Vagina (tissue), 2 donors: ENCODE measurements at regions not wholly inside any gene's neighbourhood (a gene's known extent, or its start where the extent isn't known, plus 50 kb on each side); places are given as distances from the start of the nearest gene placed in this dataset.

Experiments used
- DNase-seq, 2 donors: peaks; one replicate each; pipeline ENCODE4 v3.0.0-alpha.2; 2017; ENCODE audit errors: extremely low spot score in 2 of 2
- H3K27ac ChIP-seq: fragments of 200-600 bp; sonication (generic); one replicate; pipeline ENCODE4 v1.5.1; 2019
- H3K27me3 ChIP-seq: fragments of 200-600 bp; sonication (generic); one replicate; pipeline ENCODE4 v1.5.1; 2019
- H3K36me3 ChIP-seq, 2 donors: fragments of 200-600 bp; sonication (generic); one replicate each; pipeline ENCODE4 v1.5.1; 2017 to 2019
- H3K4me1 ChIP-seq: fragments of 200-600 bp; sonication (generic); one replicate; pipeline ENCODE4 v1.5.1; 2019
- H3K4me3 ChIP-seq, 2 donors: fragments of 200-600 bp; sonication (generic); 1 replicate in 1 of 2; 2 replicates in 1 of 2; pipeline ENCODE4 v1.5.1; 2016 to 2019
- H3K9me3 ChIP-seq: fragments of 200-600 bp; sonication (generic); one replicate; pipeline ENCODE4 v1.5.1; 2019
- CTCF ChIP-seq, 3 experiments: fragments of 450-650 bp in 2 of 3; fragments of 200-600 bp in 1 of 3; sonication (generic) in 1 of 3; IDR thresholded peaks; one replicate each; pipeline ENCODE4 v1.5.1; 2017 to 2019; ENCODE audit warnings: antibody characterized with exemption in 3 of 3, mild to moderate bottlenecking in 2 of 3, moderate library complexity in 2 of 3
- POLR2A ChIP-seq, 2 donors: fragments of 450-650 bp; IDR thresholded peaks; one replicate each; pipeline ENCODE4 v1.6.1; 2017; ENCODE audit warnings: antibody characterized with exemption in 2 of 2, mild to moderate bottlenecking in 2 of 2, moderate library complexity in 2 of 2
- POLR2AphosphoS5 ChIP-seq, 2 donors: sonication (generic); formaldehyde crosslinking; IDR thresholded peaks; one replicate each; pipeline ENCODE4 v1.9.0; 2017; ENCODE audit warnings: antibody characterized with exemption in 2 of 2, mild to moderate bottlenecking in 2 of 2, low read depth in 1 of 2; ENCODE audit not compliant: insufficient read depth in 1 of 2
- intact Hi-C: fragments of 100-400 bp; cut with DNase I; formaldehyde crosslinking; loops from one replicate; pipeline ENCODE4 v1.15.1; 2023

- Histone ChIP-seq H3K27me3 (no peaks in the 10 kb centered on the region), H3K4me1 (peaks cover 9% of the 10 kb centered on the region), H3K9me3 (no peaks in the 10 kb centered on the region), H3K36me3 (no peaks in the 10 kb centered on the region), H3K4me3 (no peak overlapping the region), H3K27ac (no peak overlapping the region)
- DNase-seq: no peak
- intact Hi-C loops: no loop called here
- TF ChIP-seq POLR2AphosphoS5 (IDR thresholded peaks at IDR 0.05; ENCODE audit: insufficient read depth in 1 of 2, low read depth in 1 of 2): no peak
- TF ChIP-seq POLR2A (IDR thresholded peaks at IDR 0.05): no peak
- no peak for TF ChIP-seq CTCF (IDR thresholded peaks at IDR 0.05)
These were observed 195.3 kb downstream of the RND3 start for GRCh38 chr2:150292192-150292591.

- Histone ChIP-seq H3K4me3 (no peak overlapping the region), H3K36me3 (no peaks in the 10 kb centered on the region), H3K27me3 (no peaks in the 10 kb centered on the region), H3K27ac (no peak overlapping the region), H3K9me3 (no peaks in the 10 kb centered on the region), H3K4me1 (peaks cover 13% of the 10 kb centered on the region)
- no peak for TF ChIP-seq POLR2AphosphoS5 (IDR thresholded peaks at IDR 0.05; ENCODE audit: insufficient read depth in 1 of 2, low read depth in 1 of 2)
- TF ChIP-seq POLR2A (IDR thresholded peaks at IDR 0.05): no peak
- TF ChIP-seq CTCF (IDR thresholded peaks at IDR 0.05): no peak
- intact Hi-C loops: no loop called here
- no peak for DNase-seq
These were observed 200.6 kb downstream of the RND3 start for GRCh38 chr2:150286730-150287362.

GRCh38 chr2:150284116-150284515, 203.4 kb downstream of the RND3 start:
- DNase-seq: no peak
- Histone ChIP-seq H3K4me1 (peaks cover 26% of the 10 kb centered on the region), H3K36me3 (no peaks in the 10 kb centered on the region), H3K9me3 (no peaks in the 10 kb centered on the region), H3K27me3 (no peaks in the 10 kb centered on the region), H3K4me3 (no peak overlapping the region), H3K27ac (no peak overlapping the region)
- TF ChIP-seq CTCF (IDR thresholded peaks at IDR 0.05): no peak
- no peak for TF ChIP-seq POLR2AphosphoS5 (IDR thresholded peaks at IDR 0.05; ENCODE audit: insufficient read depth in 1 of 2, low read depth in 1 of 2)
- no peak for TF ChIP-seq POLR2A (IDR thresholded peaks at IDR 0.05)
- intact Hi-C loops: loop anchor here (5.0 kb wide), 1 partner anchor 203 kb away; the partner anchor contains the start of gene RND3

GRCh38 chr2:150282771-150283371, 204.6 kb downstream of the RND3 start:
- H3K4me3 ChIP-seq: peak overlapping the region in 1 of 2 donors; percentile 9
- H3K36me3 ChIP-seq: no peaks in the 10 kb centered on the region
- peak overlapping the region; percentile 26 for H3K27ac ChIP-seq
- TF ChIP-seq CTCF (IDR thresholded peaks at IDR 0.05) (no peak), POLR2AphosphoS5 (IDR thresholded peaks at IDR 0.05; ENCODE audit: insufficient read depth in 1 of 2, low read depth in 1 of 2) (no peak), POLR2A (IDR thresholded peaks at IDR 0.05) (no peak)
- no peak for DNase-seq
- no peaks in the 10 kb centered on the region for H3K9me3 ChIP-seq
- no peaks in the 10 kb centered on the region for H3K27me3 ChIP-seq
- peaks cover 26% of the 10 kb centered on the region for H3K4me1 ChIP-seq
- intact Hi-C loops: loop anchor here (5.0 kb wide), 1 partner anchor 204 kb away; the partner anchor contains the start of gene RND3

DNA sequence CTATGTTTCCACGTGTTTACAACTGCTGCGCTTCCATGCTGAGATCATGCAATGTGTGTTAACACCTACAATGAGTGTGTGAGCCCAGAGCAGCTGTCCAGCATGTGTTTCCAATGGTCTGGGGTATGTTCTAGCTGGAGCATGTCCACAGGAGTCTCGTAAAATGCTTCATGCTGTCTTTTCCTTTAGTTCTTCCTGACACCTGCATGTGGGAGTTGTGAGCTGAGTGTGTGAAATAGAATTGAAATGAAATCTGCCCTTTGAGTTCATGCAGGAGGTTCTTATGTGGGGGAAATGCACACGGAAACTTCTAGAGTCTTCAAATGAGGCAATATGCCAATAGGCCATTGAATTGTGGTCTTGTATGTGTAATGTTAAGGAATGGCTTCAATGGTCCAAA, 205.1 kb downstream of the RND3 start:
- TF ChIP-seq CTCF (IDR thresholded peaks at IDR 0.05) (no peak), POLR2AphosphoS5 (IDR thresholded peaks at IDR 0.05; ENCODE audit: insufficient read depth in 1 of 2, low read depth in 1 of 2) (no peak), POLR2A (IDR thresholded peaks at IDR 0.05) (no peak)
- DNase-seq: no peak
- Histone ChIP-seq H3K27me3 (no peaks in the 10 kb centered on the region), H3K27ac (peak overlapping the region; percentile 26), H3K4me3 (peak overlapping the region in 1 of 2 donors; percentile 9), H3K36me3 (no peaks in the 10 kb centered on the region), H3K4me1 (peaks cover 26% of the 10 kb centered on the region), H3K9me3 (no peaks in the 10 kb centered on the region)
- intact Hi-C loops: loop anchor here (5.0 kb wide), 1 partner anchor 205 kb away; the partner anchor contains the start of gene RND3
